Adrenal gland (tissue), 9 donors: ENCODE measurements at regions not wholly inside any gene's neighbourhood (a gene's known extent, or its start where the extent isn't known, plus 50 kb on each side); places are given as distances from the start of the nearest gene placed in this dataset.

Experiments used
- DNase-seq, 7 donors: peaks; one replicate each; pipeline ENCODE4 v3.0.0-alpha.2; 2019 to 2020
- H3K27ac ChIP-seq, 5 donors: fragments of 200-600 bp; sonication (generic) in 4 of 5; 1 replicate in 3 of 5; 2 replicates in 2 of 5; pipeline versions ENCODE4 v1.5.1 to v1.8.0; 2016 to 2020; ENCODE audit warnings: mild to moderate bottlenecking in 1 of 5
- H3K27me3 ChIP-seq: fragments of 200-600 bp; 2 replicates; pipeline ENCODE4 v1.8.0; 2021
- H3K36me3 ChIP-seq, 2 donors: fragments of 200-600 bp; replicated peaks in 1 of 2; 1 replicate in 1 of 2; 2 replicates in 1 of 2; pipeline versions ENCODE4 v1.5.1 to v1.8.0; 2018 to 2022
- H3K4me1 ChIP-seq, 2 donors: fragments of 200-600 bp; replicated peaks in 1 of 2; 1 replicate in 1 of 2; 2 replicates in 1 of 2; pipeline versions ENCODE4 v1.5.1 to v1.8.0; 2018 to 2021
- H3K4me3 ChIP-seq, 4 donors: fragments of 200-600 bp; sonication (generic) in 3 of 4; one replicate each; pipeline ENCODE4 v1.5.1; 2016 to 2018
- H3K9me3 ChIP-seq, 3 donors: fragments of 200-600 bp; sonication (generic) in 1 of 3; replicated peaks in 1 of 3; 1 replicate in 2 of 3; 2 replicates in 1 of 3; pipeline versions ENCODE4 v1.5.1 to v1.8.0; 2016 to 2021
- POLR2A ChIP-seq, 2 donors: fragments of 450-650 bp; IDR thresholded peaks; one replicate each; pipeline ENCODE4 v1.6.1; 2017; ENCODE audit warnings: antibody characterized with exemption in 2 of 2, mild to moderate bottlenecking in 2 of 2, moderate library complexity in 1 of 2
- WGBS, 4 donors: extraction: QIAGEN DNeasy Blood & Tissue Kit in 2 of 4; methylation state at CpG; one replicate each; pipeline versions ENCODE4 v1.1.5 to v1.1.7; 2013 to 2017; 5-methylcytosine and 5-hydroxymethylcytosine counted together
- intact Hi-C, 2 donors: fragments of 100-400 bp; cut with DNase I; formaldehyde crosslinking; loops; one replicate each; pipeline versions ENCODE4 v1.14.1 to v1.15.0; 2022 to 2023
- TF ChIP-seq, protein P1 (sequence below), 6 experiments: fragments of 450-650 bp in 4 of 6; fragments of 200-600 bp in 2 of 6; sonication (generic) in 1 of 6; IDR thresholded peaks; 1 replicate in 5 of 6; 2 replicates in 1 of 6; pipeline versions ENCODE4 v1.5.1 to v1.8.0; 2016 to 2021; ENCODE audit warnings: antibody characterized with exemption in 6 of 6, mild to moderate bottlenecking in 2 of 6, moderate library complexity in 1 of 6
- donor health status: healthy with polysubstance abuse.
- donor health status: Bipolar disorder and iron deficiency.
- donor health status: DM: yes; HTN: yes; CAD: no.
- donor health status: DM: no; HTN: no; CAD: no.
- donor health status: DM: no; HTN: no; CAD: no.

DNA sequence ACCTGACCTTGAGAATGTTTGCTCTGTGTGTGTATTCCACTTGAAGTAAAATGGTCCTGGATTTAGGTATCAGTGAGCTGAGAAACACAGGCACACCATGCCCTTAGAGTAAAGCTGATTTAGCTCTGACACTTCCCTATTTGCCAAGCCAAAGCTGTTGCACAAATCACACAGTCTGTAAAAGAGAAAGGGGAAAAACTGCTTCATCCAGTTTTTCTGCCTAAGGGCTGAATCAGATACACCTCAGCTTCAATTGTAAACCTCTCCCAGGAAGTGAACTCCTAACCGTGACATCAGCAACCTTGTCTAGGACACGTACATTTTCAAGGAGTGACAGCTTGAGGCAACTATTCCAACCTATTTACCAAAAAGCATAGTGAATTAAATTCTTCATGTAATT, 150.4 kb downstream of the NR4A2 start:
- intact Hi-C loops, result no loop called here
- H3K36me3 ChIP-seq, result no peaks in the 10 kb centered on the region

DNA sequence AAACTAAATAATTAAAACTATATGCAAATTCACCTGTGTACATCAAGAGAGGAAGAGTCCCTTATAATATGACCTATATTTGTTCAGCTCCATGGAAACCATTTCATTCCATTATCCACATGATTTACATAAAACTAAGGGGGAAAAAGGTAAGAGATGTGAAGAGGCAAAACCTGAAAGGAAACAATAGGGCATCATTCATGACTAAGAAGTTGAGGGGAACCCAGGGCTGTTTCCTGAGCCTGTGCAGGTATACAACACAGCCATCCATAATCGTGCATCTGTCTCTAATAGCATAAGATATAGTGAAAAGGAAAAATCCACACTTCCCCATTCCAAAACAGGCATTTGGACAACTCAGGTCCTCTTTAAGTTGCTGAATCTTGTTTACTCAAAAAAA, 151.3 kb downstream of the NR4A2 start:
- 45 to 90% (median 72%) methylated on average over 1 of the region's 1 CpG for WGBS, 4 donors
- no peak for DNase-seq

More for the DNA sequence above, 150.4 kb downstream of the NR4A2 start:
- no peak for DNase-seq
- no peak for TF ChIP-seq POLR2A (IDR thresholded peaks at IDR 0.05)
- TF ChIP-seq, protein P1, sequence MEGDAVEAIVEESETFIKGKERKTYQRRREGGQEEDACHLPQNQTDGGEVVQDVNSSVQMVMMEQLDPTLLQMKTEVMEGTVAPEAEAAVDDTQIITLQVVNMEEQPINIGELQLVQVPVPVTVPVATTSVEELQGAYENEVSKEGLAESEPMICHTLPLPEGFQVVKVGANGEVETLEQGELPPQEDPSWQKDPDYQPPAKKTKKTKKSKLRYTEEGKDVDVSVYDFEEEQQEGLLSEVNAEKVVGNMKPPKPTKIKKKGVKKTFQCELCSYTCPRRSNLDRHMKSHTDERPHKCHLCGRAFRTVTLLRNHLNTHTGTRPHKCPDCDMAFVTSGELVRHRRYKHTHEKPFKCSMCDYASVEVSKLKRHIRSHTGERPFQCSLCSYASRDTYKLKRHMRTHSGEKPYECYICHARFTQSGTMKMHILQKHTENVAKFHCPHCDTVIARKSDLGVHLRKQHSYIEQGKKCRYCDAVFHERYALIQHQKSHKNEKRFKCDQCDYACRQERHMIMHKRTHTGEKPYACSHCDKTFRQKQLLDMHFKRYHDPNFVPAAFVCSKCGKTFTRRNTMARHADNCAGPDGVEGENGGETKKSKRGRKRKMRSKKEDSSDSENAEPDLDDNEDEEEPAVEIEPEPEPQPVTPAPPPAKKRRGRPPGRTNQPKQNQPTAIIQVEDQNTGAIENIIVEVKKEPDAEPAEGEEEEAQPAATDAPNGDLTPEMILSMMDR (IDR thresholded peaks at IDR 0.05), result no peak
- Histone ChIP-seq H3K4me3 (no peak overlapping the region), H3K4me1 (no peaks in the 10 kb centered on the region), H3K27ac (no peak overlapping the region), H3K27me3 (no peaks in the 10 kb centered on the region), H3K9me3 (no peaks in the 10 kb centered on the region)
- WGBS, 4 donors, result 44 to 51% (median 49%) methylated on average over 2 of the region's 2 CpGs

DNA sequence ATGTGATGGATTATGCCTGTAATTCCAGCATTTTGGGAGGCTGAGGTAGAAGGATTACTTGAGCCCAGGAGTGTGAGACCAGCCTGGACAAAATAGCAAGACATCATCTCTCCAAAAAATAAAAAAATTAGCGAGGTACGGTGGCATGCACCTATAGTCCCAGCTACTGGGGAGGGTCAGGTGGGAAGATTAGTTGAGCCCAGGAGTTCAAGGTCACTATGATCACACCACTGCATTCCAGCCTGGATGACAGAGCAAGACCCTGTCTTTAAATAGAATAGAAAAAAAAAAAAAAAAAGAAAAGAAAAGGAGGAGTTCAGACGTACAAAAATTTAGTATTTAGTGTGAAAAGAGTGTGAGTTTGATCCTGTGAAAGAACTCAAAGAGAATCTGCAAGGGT, 154.9 kb downstream of the NR4A2 start:
- intact Hi-C loops, result no loop called here
- H3K9me3 ChIP-seq, result no peaks in the 10 kb centered on the region
- no peak overlapping the region for H3K4me3 ChIP-seq
- no peak overlapping the region for H3K27ac ChIP-seq
- H3K36me3 ChIP-seq, result no peaks in the 10 kb centered on the region
- no peaks in the 10 kb centered on the region for H3K4me1 ChIP-seq
- H3K27me3 ChIP-seq, result no peaks in the 10 kb centered on the region
- DNase-seq, result no peak
- WGBS, 4 donors, result 43 to 69% (median 61%) methylated on average over 3 of the region's 3 CpGs
- TF ChIP-seq POLR2A (IDR thresholded peaks at IDR 0.05), result no peak
- TF ChIP-seq, protein P1 (IDR thresholded peaks at IDR 0.05), result no peak

More for the DNA sequence above, 151.3 kb downstream of the NR4A2 start:
- Histone ChIP-seq H3K36me3 (no peaks in the 10 kb centered on the region), H3K27me3 (no peaks in the 10 kb centered on the region), H3K4me1 (no peaks in the 10 kb centered on the region), H3K4me3 (no peak overlapping the region), H3K9me3 (no peaks in the 10 kb centered on the region), H3K27ac (no peak overlapping the region)
- no peak for TF ChIP-seq POLR2A (IDR thresholded peaks at IDR 0.05)
- TF ChIP-seq, protein P1 (IDR thresholded peaks at IDR 0.05), result no peak
- intact Hi-C loops, result no loop called here

DNA sequence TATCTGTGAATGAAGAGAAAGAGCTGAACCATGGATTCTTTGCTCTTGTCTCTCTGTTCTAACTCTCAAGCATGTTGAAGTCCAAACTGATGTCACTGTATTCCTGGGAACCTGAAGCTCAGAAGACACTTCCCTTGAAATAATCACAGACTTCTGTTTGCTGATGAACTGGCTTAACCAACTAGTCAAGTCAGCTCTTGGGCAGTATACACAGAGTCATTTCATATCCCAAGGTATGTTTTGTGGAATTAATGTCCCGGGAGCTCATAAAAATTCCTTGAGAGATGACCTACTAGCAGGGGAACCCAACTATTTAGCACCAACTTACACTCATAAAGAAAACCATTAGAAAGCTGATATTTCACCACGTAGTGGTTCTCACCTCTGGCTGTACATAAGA, 156.6 kb downstream of the NR4A2 start:
- Histone ChIP-seq H3K27me3 (no peaks in the 10 kb centered on the region), H3K36me3 (no peaks in the 10 kb centered on the region), H3K4me3 (no peak overlapping the region), H3K4me1 (no peaks in the 10 kb centered on the region), H3K27ac (no peak overlapping the region), H3K9me3 (no peaks in the 10 kb centered on the region)
- DNase-seq, result no peak
- 65 to 88% (median 80%) methylated on average over 2 of the region's 2 CpGs for WGBS, 4 donors
- TF ChIP-seq POLR2A (IDR thresholded peaks at IDR 0.05), result no peak
- TF ChIP-seq, protein P1 (IDR thresholded peaks at IDR 0.05), result no peak
- intact Hi-C loops, result no loop called here
